ENCODE measurements at regions not wholly inside any gene's neighbourhood (a gene's known extent, or its start where the extent isn't known, plus 50 kb on each side); places are given as distances from the start of the nearest gene placed in this dataset.

- TF ChIP-seq CTCF (IDR thresholded peaks at IDR 0.05; ENCODE audit: insufficient read depth, low read depth, low read length) (no peak), EZH2 (IDR thresholded peaks at IDR 0.05; ENCODE audit: insufficient read depth, low read length) (no peak)
Observed at GRCh38 chr6:94622783-94623182, 954.6 kb upstream of the MANEA start.

Data from astrocyte (in vitro differentiated cells and primary cell).